ENCODE measurements at regions not wholly inside any gene's neighbourhood (a gene's known extent, or its start where the extent isn't known, plus 50 kb on each side); places are given as distances from the start of the nearest gene placed in this dataset.
A peak's percentile ranks its signal among the peaks of the same experiment; 100 is the strongest.
"Not testable (repeated sequence)": the region's sequence is repeated elsewhere in the genome, so short reads cannot be mapped to it uniquely, and the experiment has no call there.

DNA sequence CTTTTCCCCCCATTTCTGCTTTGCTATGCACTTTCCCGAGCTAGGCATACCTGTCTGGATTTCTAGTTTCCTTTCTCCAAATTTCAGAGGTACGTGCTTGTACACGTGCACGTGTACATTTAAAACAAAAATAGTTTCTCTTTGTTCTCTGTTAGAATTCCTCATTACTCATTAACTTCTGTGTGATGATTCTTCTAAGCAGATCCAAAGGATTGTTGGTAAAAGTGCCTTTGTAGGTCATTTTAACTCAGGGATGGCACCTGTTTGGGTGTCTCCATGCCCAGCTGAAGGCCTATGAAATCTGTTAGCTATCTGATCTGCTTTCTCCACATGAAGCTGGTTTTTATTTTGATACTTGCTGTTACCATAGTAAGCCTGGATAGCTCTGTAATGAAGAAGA, 264.3 kb downstream of the LPIN1 start:
- no peaks in the 10 kb centered on the region for H3K36me3 ChIP-seq (replicated peaks; ENCODE audit: low read depth, low read length)
- H3K79me2 ChIP-seq (ENCODE audit: low read length), result no peaks in the 10 kb centered on the region
- H3K4me3 ChIP-seq (ENCODE audit: low read length), result no peak overlapping the region
- H3K9ac ChIP-seq (ENCODE audit: low read length), result no peak overlapping the region
- peaks cover 50% of the 10 kb centered on the region for H3K4me1 ChIP-seq (ENCODE audit: low read length)
- no peak overlapping the region for H2AFZ ChIP-seq (ENCODE audit: low read depth, low read length)
- peaks cover 57% of the 10 kb centered on the region for H3K27me3 ChIP-seq (ENCODE audit: low read depth, low read length)
- H3K9me3 ChIP-seq (ENCODE audit: insufficient read depth, low read length), result no peaks in the 10 kb centered on the region
- H4K20me1 ChIP-seq (ENCODE audit: insufficient read depth, low read length), result no peaks in the 10 kb centered on the region; the same call in 1 of the 2 replicates
- no peak overlapping the region for H3K27ac ChIP-seq (ENCODE audit: low read length)
- TF ChIP-seq EZH2phosphoT487 (IDR thresholded peaks at IDR 0.05; ENCODE audit: low read depth), result no peak
- TF ChIP-seq, protein P1, sequence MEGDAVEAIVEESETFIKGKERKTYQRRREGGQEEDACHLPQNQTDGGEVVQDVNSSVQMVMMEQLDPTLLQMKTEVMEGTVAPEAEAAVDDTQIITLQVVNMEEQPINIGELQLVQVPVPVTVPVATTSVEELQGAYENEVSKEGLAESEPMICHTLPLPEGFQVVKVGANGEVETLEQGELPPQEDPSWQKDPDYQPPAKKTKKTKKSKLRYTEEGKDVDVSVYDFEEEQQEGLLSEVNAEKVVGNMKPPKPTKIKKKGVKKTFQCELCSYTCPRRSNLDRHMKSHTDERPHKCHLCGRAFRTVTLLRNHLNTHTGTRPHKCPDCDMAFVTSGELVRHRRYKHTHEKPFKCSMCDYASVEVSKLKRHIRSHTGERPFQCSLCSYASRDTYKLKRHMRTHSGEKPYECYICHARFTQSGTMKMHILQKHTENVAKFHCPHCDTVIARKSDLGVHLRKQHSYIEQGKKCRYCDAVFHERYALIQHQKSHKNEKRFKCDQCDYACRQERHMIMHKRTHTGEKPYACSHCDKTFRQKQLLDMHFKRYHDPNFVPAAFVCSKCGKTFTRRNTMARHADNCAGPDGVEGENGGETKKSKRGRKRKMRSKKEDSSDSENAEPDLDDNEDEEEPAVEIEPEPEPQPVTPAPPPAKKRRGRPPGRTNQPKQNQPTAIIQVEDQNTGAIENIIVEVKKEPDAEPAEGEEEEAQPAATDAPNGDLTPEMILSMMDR (IDR thresholded peaks at IDR 0.05; ENCODE audit: low read depth, low read length), result no peak
- H3K4me2 ChIP-seq (ENCODE audit: low read length), result peak overlapping the region; percentile 15; the same call in 1 of the 2 replicates

DNA sequence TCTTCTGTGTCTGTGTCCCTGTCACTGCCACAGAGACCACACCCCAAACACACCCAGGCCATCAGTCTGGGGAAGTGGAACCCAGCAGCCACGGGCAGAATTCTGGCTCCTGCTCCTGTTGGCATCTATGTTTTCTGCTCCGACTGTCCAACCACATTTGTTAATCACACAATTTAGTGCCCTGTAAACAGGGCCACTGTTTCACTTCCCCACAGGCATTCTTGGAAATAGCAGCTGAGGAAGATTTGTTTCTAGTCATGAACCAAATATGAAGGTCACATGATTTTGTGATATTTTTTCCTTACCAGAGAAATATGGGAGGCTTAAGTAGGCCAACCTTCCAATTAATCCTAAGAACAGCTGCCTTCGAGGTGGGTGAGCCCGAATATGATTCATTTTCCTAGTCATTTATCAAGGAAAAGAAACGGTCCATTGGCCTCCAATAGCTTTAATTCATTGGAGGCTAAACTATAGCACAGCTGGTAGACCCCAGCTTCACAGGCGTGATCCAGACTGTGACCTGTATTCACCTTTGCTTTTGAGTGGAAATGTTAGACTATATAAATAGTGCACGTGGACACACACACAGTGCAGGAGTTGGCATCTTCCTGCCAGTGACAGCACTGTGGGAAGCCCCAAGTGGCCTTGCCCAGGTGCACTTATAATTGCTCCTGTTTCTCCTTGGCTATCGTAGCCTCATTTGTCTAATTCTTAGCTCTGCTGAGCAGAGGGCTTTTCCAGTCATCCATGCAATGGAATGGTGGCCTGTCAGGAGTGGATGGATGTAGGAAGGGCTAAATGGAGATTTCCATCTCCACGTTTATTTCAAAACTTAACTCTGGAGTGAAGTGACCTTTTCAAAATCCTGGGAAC, 267.9 kb downstream of the LPIN1 start:
- no peaks in the 10 kb centered on the region for H3K36me3 ChIP-seq (replicated peaks; ENCODE audit: low read depth, low read length)
- H3K4me3 ChIP-seq (ENCODE audit: low read length), result no peak overlapping the region
- H3K4me2 ChIP-seq (ENCODE audit: low read length), result no peak overlapping the region
- no peak overlapping the region for H2AFZ ChIP-seq (ENCODE audit: low read depth, low read length)
- H3K4me1 ChIP-seq (ENCODE audit: low read length), result peaks cover 26% of the 10 kb centered on the region
- H3K27me3 ChIP-seq (ENCODE audit: low read depth, low read length), result peaks cover 67% of the 10 kb centered on the region
- no peaks in the 10 kb centered on the region for H3K9me3 ChIP-seq (ENCODE audit: insufficient read depth, low read length)
- TF ChIP-seq, protein P1 (IDR thresholded peaks at IDR 0.05; ENCODE audit: low read depth, low read length), result no peak
- no peak for TF ChIP-seq EZH2phosphoT487 (IDR thresholded peaks at IDR 0.05; ENCODE audit: low read depth)
- no peaks in the 10 kb centered on the region for H4K20me1 ChIP-seq (ENCODE audit: insufficient read depth, low read length)
- H3K9ac ChIP-seq (ENCODE audit: low read length), result no peak overlapping the region
- no peak overlapping the region for H3K27ac ChIP-seq (ENCODE audit: low read length)
- no peaks in the 10 kb centered on the region for H3K79me2 ChIP-seq (ENCODE audit: low read length)

DNA sequence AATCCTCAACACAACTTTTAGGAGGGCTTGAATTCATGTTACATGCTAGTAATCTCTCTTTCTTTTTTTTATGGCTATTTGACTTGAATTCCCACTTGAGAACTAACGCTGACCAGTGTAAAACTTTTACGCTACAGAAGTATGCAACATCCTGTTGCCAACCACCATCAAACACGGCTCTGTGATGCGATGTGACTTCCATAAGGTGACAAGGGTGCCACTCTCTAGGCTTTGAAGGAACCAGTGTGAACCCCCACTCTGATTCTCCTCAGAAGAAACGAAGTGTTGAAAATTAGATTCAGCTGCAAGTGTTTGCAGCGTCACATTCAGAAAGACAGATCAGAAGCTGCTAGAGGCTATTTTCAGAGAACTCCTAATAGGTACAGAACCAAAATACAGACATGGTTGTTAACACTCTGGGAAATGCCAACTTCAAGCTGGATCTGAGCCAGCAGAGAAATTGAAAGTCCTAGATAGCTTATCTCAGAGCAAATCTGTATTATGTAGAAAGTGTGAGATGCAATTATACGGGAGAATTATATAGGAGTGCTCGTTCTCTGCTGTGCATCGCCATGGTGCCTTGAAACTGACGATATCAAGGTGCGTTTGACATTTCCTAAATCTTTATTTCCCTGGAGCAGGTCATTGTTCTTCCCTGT, 271.2 kb downstream of the LPIN1 start:
- H3K27ac ChIP-seq (ENCODE audit: low read length), result no peak overlapping the region
- peaks cover 4% of the 10 kb centered on the region for H3K36me3 ChIP-seq (replicated peaks; ENCODE audit: low read depth, low read length)
- H2AFZ ChIP-seq (ENCODE audit: low read depth, low read length), result no peak overlapping the region

DNA sequence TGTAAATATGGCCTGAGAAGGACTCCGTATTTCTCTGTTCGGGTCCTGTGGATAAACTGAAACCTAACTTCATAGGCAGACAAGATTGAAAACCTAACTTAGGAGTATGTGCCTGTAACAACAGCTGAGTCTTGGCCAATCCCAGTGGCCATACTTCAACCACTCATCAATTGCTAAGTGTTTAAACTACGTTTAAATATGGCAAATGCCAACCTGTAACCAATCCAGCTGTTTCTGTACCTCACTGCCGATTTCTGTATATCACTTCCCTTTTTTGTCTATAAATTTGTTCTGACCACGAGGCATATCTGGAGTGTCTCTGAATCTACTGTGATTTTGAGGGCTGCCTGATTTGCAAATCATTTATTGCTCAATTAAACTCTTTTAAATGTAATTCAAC, 272.3 kb downstream of the LPIN1 start:
- H2AFZ ChIP-seq (ENCODE audit: low read depth, low read length); H3K79me2 ChIP-seq (ENCODE audit: low read length); H3K9ac ChIP-seq (ENCODE audit: low read length); H4K20me1 ChIP-seq (ENCODE audit: insufficient read depth, low read length); H3K4me3 ChIP-seq (ENCODE audit: low read length); H3K27ac ChIP-seq (ENCODE audit: low read length); H3K36me3 ChIP-seq (replicated peaks; ENCODE audit: low read depth, low read length); H3K4me2 ChIP-seq (ENCODE audit: low read length); H3K4me1 ChIP-seq (ENCODE audit: low read length); H3K9me3 ChIP-seq (ENCODE audit: insufficient read depth, low read length): not testable (repeated sequence)
- H3K27me3 ChIP-seq (ENCODE audit: low read depth, low read length), result peaks cover 35% of the 10 kb centered on the region

More for the DNA sequence above, 271.2 kb downstream of the LPIN1 start:
- Histone ChIP-seq H3K9ac (ENCODE audit: low read length) (no peak overlapping the region), H4K20me1 (ENCODE audit: insufficient read depth, low read length) (no peaks in the 10 kb centered on the region), H3K9me3 (ENCODE audit: insufficient read depth, low read length) (peaks cover 9% of the 10 kb centered on the region), H3K27me3 (ENCODE audit: low read depth, low read length) (peaks cover 37% of the 10 kb centered on the region), H3K4me3 (ENCODE audit: low read length) (no peak overlapping the region), H3K4me1 (ENCODE audit: low read length) (peaks cover 11% of the 10 kb centered on the region), H3K79me2 (ENCODE audit: low read length) (no peaks in the 10 kb centered on the region), H3K4me2 (ENCODE audit: low read length) (no peak overlapping the region)
- TF ChIP-seq, protein P1 (IDR thresholded peaks at IDR 0.05; ENCODE audit: low read depth, low read length), result no peak
